ENCODE measurements at regions not wholly inside any gene's neighbourhood (a gene's known extent, or its start where the extent isn't known, plus 50 kb on each side); places are given as distances from the start of the nearest gene placed in this dataset. TPM values are rescaled to one million over a fixed set of nuclear protein-coding genes. Genes with fewer than 3 reads are reported as not detected.

GRCh38 chr1:147491098-147491497 lies 50.2 kb upstream of the BCL9 start:
- DNase-seq (ENCODE audit: low read depth), result no peak
- H3K4me3 ChIP-seq (ENCODE audit: low read depth, low read length), result no peak overlapping the region
- H3K27me3 ChIP-seq (ENCODE audit: control insufficient read depth, insufficient read depth, low read length), result no peaks in the 10 kb centered on the region
- ChIA-PET POLR2A (no interaction called here), CTCF (interaction anchor here (1.3 to 4.8 kb wide), 4 partner anchors 12 to 402 kb away, joined by 3 to 28 read pairs (median 16); no protein-coding TSS in a partner anchor)
- no peak for TF ChIP-seq CTCF (IDR thresholded peaks at IDR 0.05; ENCODE audit: insufficient read depth, low read depth, low read length)
- no peaks in the 10 kb centered on the region for H3K36me3 ChIP-seq (ENCODE audit: control insufficient read depth, insufficient read depth, low read length)

Small RNA genes lying in the stretch of these regions (small RNA-seq; reads per million reads assigned to genes)
- gene RF00019 (ENCODE audit: insufficient read length, low read depth, low replicate concordance), result not detected
